Activated CD4-positive, alpha-beta T cell treated with anti-CD3 and anti-CD28 coated beads for 4 hours (primary cell): ENCODE measurements at regions not wholly inside any gene's neighbourhood (a gene's known extent, or its start where the extent isn't known, plus 50 kb on each side); places are given as distances from the start of the nearest gene placed in this dataset.

Experiments used
- DNase-seq, 2 donors: peaks; one replicate each; pipeline ENCODE4 v3.0.0-alpha.2; 2020

GRCh38 chr14:61226015-61226654 is 55.0 kb downstream of the TMEM30B start:
- no peak for DNase-seq

GRCh38 chr14:61225344-61225743 is 55.8 kb downstream of the TMEM30B start:
- DNase-seq, result no peak

- DNase-seq, result no peak
These were observed 57.6 kb downstream of the TMEM30B start for GRCh38 chr14:61223552-61223951.

GRCh38 chr14:61222388-61222787 is 58.8 kb downstream of the TMEM30B start:
- no peak for DNase-seq

GRCh38 chr14:61221906-61222305 is 59.2 kb downstream of the TMEM30B start:
- DNase-seq, result no peak

GRCh38 chr14:61219673-61220072 is 61.5 kb downstream of the TMEM30B start:
- DNase-seq, result no peak

- no peak for DNase-seq
These were observed 61.9 kb downstream of the TMEM30B start for GRCh38 chr14:61219256-61219655.

- no peak for DNase-seq
These were observed 62.4 kb downstream of the TMEM30B start for GRCh38 chr14:61218767-61219166.

- DNase-seq, result no peak
These were observed 63.0 kb downstream of the TMEM30B start for GRCh38 chr14:61218157-61218556.

- no peak for DNase-seq
These were observed 63.6 kb downstream of the TMEM30B start for GRCh38 chr14:61217516-61217915.

- no peak for DNase-seq
These were observed 65.7 kb downstream of the TMEM30B start for GRCh38 chr14:61215222-61216020.

- no peak for DNase-seq
These were observed 67.2 kb downstream of the TMEM30B start for GRCh38 chr14:61213920-61214319.

- DNase-seq, result no peak
These were observed 67.9 kb downstream of the TMEM30B start for GRCh38 chr14:61213191-61213621.

- DNase-seq, result no peak
These were observed 68.6 kb downstream of the TMEM30B start for GRCh38 chr14:61212546-61212945.

- no peak for DNase-seq
These were observed 69.5 kb downstream of the TMEM30B start for GRCh38 chr14:61211476-61212255.

GRCh38 chr14:61203081-61203753 is 77.9 kb downstream of the TMEM30B start:
- DNase-seq, result no peak

- DNase-seq, result no peak
These were observed 79.0 kb downstream of the TMEM30B start for GRCh38 chr14:61202124-61202523.

- DNase-seq, result no peak
These were observed 80.0 kb downstream of the TMEM30B start for GRCh38 chr14:61201171-61201570.

- DNase-seq, result no peak
These were observed 83.7 kb downstream of the TMEM30B start for GRCh38 chr14:61197416-61197815.

- DNase-seq, result no peak
These were observed 84.3 kb downstream of the TMEM30B start for GRCh38 chr14:61196792-61197191.

GRCh38 chr14:61196034-61196433 is 85.1 kb downstream of the TMEM30B start:
- DNase-seq, result no peak

- no peak for DNase-seq
These were observed 87.7 kb downstream of the TMEM30B start for GRCh38 chr14:61193476-61193875.

- no peak for DNase-seq
These were observed 88.1 kb downstream of the TMEM30B start for GRCh38 chr14:61192989-61193388.
